GM18868 (cell line): ENCODE measurements at regions not wholly inside any gene's neighbourhood (a gene's known extent, or its start where the extent isn't known, plus 50 kb on each side); places are given as distances from the start of the nearest gene placed in this dataset.

Source experiments
- ATAC-seq: cut with Tn5 transposase; IDR thresholded peaks from one replicate; pipeline ENCODE4 v1.9.1; 2021; ENCODE audit warnings: mild to moderate bottlenecking, moderate library complexity; ENCODE audit not compliant: unreplicated experiment

DNA sequence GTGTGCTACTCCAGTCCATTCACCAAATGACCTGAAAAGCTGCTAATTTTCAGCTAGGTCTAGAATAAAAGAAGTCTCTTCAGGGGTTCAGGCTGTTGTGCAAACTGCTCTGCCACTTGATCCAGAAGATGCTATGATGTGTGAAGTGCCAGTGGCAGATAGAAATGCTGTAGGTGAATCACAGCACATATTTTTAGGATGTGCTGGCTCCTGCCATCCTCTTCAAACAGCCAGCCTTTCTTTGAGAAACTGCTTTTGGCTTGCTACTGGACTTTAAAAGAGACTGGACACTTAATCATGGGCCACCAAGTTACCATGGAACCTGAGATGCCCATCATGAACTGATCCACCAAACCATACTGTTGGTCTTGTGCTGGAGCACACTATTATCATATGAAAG lies 322.1 kb downstream of the EN1 start:
- ATAC-seq, result no peak

- no peak for ATAC-seq
These were observed 322.5 kb downstream of the EN1 start for GRCh38 chr2:118524911-118525310.

- no peak for ATAC-seq
These were observed 323.7 kb downstream of the EN1 start for GRCh38 chr2:118523761-118524160.

DNA sequence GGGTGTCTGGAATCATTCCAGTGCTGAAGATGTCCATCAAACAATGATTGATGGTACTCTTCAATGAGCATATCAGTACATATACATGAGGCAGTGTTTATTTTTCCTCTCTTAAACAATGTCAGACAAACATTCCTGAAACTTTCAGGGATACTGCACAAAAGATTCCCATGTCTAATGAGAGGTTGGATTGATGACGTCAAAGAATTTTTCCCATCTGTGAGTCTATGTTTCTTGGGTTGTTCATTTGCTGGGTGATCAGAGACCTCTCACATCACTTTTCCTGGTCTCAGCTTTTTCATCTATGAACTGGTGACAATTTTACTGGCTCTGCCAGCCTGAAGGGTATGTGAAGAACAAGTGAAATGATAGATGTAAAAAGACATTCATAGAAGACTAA lies 325.5 kb downstream of the EN1 start:
- no peak for ATAC-seq

DNA sequence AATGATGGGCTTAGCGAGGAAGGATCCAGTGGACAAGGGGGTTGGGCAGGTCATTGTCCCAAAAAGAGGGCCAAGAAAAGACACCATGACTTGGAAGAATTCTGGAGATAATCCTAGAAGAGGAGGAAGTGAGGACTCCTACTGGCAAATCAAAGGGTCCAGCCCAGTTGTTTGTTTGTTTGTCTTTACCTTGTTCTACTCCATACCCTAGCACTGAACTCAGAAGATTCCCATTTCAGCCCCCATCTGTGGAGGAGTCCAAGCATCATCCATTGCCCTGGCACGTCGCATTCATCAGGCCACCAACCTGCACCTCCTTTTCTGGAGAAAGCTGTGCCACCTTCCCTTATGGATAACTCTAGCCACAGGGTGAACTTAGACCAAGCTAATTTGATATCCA lies 326.2 kb downstream of the EN1 start:
- no peak for ATAC-seq

GRCh38 chr2:118520246-118520645 lies 327.2 kb downstream of the EN1 start:
- no peak for ATAC-seq

DNA sequence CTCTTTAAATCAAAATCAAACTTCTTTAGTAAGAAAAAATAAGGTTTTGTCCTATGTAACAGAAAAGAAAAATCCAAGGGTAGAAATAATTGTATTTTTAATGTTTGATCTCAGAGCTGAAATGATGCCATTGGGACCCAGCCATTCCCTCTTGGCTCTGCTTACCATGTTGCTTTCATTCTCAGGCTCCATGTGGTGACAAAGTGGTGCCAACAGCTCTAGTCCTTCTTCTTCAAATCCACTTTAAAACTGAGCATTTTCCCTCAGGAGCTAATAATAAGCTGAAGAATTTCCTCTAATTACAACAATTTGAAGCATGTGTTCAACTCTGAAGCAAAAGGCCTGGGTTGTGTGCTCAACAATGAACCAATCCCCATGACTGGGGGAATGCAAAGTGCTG lies 327.9 kb downstream of the EN1 start:
- ATAC-seq, result no peak

DNA sequence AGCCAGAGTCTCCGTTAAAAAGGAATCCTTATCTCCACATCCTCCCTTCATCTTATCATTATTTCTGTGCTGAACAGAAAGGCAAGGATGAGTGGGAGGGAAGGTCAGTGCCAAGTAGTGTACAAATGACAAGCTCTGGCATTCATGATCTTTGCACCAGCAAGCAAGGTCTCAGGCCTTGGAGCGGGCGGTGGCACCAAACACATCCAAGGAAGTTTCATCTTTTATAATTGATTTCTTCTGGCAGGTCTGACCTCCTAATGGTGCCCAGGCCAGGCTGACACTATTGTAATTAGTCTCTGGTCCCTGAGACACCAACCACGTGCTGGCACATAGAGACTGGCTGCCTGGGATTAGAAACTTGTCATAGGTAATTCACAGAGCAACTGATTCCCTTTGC lies 336.6 kb downstream of the EN1 start:
- no peak for ATAC-seq

DNA sequence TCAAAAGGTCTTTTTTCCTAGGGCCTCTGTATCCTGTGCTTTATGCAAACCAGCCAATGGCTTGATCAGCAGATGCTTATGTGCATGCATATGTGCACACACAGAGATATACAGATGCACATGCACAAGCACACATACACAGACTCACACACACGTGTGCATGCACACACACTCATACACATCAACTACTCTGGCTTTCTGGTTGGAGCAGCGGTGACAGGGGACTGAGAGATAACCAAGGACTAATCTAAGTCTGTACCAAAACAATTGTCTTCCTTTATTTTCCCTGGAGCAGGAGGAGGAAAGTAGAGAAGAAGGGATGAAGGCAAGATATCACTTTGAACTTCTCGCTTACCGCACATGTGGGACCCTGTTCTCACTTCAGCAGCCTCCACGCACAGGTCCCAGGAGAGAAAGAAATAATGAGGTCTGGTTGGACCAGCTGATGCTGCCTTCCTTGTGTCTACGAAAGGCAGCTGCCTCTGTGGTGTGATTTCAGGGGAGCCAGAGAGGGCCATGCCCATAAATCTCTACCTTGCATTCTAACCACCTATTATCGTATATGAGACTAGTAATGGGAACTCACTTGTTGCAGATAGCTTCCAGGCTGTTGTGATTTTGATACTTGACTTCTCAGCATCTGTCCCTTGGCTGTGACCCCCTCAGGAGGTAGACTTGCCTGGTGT lies 338.0 kb downstream of the EN1 start:
- ATAC-seq, result no peak

DNA sequence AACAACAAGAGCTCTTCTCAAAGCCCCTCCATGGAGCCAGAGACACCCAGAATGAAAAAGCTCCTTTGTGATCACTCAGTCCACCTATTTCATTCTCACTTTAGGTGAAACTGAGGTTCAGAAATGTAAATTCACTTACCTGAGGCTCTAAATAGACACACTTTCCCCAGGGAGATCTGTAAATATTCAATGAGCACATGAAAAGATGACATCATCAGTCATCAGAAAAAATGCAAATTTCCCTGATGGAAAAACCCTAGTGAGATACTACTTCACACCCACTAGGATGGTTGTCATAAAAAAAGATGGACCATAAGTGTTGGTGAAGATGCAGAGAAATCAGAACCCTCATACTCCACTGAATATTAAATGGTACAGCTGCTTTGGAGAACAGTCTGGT lies 339.2 kb downstream of the EN1 start:
- no peak for ATAC-seq

- ATAC-seq, result no peak
These were observed 342.0 kb downstream of the EN1 start for GRCh38 chr2:118505436-118505835.

DNA sequence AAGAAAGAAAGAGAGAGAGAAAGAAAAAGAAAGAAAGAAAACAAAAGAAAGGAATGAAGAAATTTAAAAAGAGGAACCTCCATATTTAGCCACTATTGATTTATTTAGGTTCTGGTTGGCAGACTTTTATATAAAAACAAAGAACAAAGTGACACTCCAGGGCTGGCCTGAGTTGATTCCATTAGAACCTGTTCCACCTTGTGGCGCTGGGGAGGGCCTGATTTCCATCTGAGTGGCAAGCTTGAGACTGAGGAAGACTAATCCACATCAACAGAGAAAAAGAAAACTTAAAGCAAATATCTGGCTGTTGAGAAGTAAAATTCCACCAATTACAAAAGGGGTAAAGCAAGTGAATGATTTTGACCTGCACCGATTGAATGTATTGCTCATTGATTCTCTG lies 345.3 kb downstream of the EN1 start:
- ATAC-seq, result no peak

GRCh38 chr2:118498943-118499342 lies 348.5 kb downstream of the EN1 start:
- ATAC-seq, result no peak

DNA sequence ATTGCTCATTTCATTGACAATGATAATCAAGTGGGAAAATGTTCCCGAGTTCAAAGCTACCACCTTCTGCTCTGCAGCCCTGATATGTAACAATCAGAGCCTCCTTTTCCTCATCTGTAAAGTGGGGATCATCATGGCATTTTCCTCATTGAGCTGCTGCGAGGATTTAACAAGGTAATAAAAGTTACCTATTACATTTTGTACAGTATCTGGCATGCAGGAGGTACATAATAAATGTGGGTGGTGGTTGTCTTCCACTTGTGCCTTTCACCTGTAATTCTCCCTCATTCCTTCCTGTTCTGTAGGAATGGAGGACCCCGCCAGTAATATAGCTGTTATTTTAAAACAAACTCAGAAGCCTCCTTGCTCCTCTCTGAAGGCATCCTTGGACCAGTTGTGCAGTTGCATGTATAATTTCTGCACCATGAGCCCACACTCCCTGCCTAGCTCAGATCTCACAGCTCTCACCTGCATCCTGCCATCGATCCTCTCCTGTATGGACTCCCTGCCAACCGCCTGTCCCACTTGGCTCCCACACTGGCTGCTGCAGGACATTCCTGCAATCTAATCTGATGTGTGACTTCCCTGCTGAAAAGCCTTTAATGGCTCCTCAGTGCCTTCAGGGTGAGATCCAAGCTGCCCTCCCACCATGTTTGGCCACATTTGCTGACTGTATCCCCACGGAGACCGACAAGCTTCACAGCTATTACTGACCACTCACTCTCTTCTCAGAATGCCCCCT lies 350.4 kb downstream of the EN1 start:
- ATAC-seq, result no peak

- no peak for ATAC-seq
These were observed 351.0 kb downstream of the EN1 start for GRCh38 chr2:118496467-118496866.

DNA sequence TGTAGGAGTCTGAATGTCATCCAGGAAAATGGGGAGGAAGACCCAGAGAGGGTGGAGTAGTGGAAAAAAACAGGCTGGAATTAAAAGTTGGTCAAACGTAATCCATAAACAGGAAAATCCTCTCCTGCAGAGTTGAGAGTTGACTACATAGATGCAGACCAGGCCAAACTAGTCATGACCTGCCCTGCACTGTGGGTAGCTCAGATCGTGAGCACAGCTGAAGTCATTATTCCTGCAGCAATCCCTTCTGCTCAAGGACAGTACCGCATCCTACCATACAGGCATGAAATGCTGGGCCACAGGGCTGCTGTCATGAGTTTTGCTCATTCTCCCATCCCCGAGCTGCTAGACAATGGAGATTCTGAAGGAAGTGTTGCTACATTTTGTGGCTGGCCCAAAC lies 352.2 kb downstream of the EN1 start:
- ATAC-seq, result no peak

GRCh38 chr2:118493213-118493612 lies 354.2 kb downstream of the EN1 start:
- no peak for ATAC-seq

- no peak for ATAC-seq
These were observed 355.1 kb downstream of the EN1 start for GRCh38 chr2:118492335-118492734.

DNA sequence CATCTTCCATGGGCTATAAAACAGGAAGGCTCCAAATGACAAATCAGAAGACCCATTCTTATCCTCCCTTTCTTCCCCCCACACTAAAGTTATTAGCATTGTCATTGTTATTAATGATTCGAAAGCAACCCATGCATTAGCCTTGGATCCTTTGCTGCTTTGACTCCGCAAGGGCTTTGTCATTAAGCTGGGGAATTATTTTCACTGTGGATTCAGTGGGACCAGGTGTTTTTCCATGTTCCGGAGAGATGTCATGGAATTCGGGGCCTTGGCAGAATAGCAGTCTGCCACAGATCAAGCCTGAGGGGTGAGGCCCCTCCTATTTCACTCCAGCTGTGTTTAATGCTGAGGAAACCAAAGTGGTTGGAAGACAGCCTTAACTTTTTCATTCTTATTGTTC lies 357.1 kb downstream of the EN1 start:
- ATAC-seq, result no peak

- ATAC-seq, result no peak
These were observed 357.6 kb downstream of the EN1 start for GRCh38 chr2:118489712-118490299.

DNA sequence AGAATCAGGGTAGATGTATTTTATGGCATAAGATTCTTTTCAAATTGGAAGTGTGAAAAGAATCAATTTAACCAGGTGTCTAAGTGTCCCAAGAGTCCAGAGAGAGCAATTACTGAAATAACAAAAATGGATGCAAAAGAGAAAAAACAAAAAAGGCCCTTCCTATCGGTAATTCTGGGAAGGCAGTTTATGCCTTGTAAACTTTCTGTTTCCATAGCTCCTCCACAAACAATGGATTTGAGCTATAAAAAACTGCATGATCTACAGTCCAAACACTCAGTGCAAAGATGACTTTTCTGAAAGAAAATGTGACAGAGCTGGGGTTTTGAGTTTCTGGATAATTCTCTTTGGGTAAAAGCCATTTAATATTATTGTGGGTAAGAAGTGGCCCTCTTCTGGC lies 366.1 kb downstream of the EN1 start:
- ATAC-seq, result no peak

DNA sequence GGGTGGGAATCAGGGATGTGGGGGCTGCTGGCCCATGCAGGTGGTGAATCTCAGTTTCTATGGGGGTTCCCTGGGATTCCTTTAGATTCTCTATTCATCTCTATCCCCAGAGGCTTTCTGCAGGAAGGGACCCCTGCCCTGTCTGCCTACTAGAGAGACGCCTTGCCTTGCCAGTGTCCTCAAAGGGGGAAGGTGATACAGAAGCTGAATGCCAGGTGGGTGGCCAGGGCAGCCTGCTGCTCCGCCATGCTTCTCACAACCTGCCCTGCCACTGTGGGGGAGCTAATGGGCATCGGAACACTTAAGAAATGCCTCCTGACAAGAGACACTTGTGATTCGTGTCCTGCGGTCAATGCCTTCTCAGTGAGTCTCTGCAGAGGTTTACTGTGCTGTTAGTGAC lies 368.4 kb downstream of the EN1 start:
- ATAC-seq, result no peak
